GM12892 (cell line): ENCODE measurements at regions not wholly inside any gene's neighbourhood (a gene's known extent, or its start where the extent isn't known, plus 50 kb on each side); places are given as distances from the start of the nearest gene placed in this dataset.

Experiments used
- POLR2A ChIP-seq: IDR thresholded peaks from 2 replicates; pipeline ENCODE4 v1.6.1; 2011; ENCODE audit warnings: low read depth, low read length, control low read depth
- POLR2AphosphoS5 ChIP-seq: IDR thresholded peaks from 2 replicates; pipeline ENCODE4 v1.6.1; 2011; ENCODE audit warnings: low read depth, low read length, control low read depth
- TAF1 ChIP-seq: IDR thresholded peaks from 2 replicates; pipeline ENCODE4 v1.6.1; 2011; ENCODE audit warnings: low read depth, mild to moderate bottlenecking, control low read depth, low read length, borderline replicate concordance

DNA sequence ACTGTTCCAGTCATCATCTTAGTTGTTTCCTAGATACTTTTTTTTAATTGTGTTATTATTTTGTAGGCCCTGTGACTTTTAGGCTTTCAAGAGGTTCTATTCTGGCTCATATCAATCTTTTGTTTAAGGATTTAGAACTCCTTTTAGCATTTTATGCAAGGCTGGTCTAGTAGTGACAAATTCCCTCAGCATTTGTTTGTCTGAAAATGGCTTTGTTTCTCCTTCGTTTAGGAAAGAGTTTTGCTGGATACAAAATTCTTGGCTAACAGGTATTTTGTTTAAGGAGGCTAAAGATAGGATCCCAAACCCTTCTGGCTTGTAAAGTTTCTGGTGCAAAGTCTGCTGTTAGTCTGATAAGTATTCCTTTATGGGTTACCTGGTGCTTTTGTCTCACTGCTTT is 116.6 kb upstream of the SLC66A3 start:
- TF ChIP-seq POLR2AphosphoS5 (no peak), POLR2A (no peak), TAF1 (no peak)
